Endothelial cell of umbilical vein (primary cell): ENCODE measurements at regions not wholly inside any gene's neighbourhood (a gene's known extent, or its start where the extent isn't known, plus 50 kb on each side); places are given as distances from the start of the nearest gene placed in this dataset.

ENCODE experiments used
- BruUV-seq: library from RNA; stranded (reverse); fragments of 400-500 nt; replicated peaks from 2 replicates; lab custom pipeline; 2021; lab: Mats Ljungman, UMichigan
- CTCF ChIA-PET: fragments of 300-600, 350-600 bp; sonication (Branson Sonifier 250); formaldehyde crosslinking; loops from one replicate; lab custom pipeline; 2021; ENCODE audit warnings: antibody characterized with exemption, inconsistent platforms; lab: Charles Lee
- POLR2A ChIA-PET: fragments of 300-600, 350-600 bp; sonication (Branson Sonifier 250); formaldehyde crosslinking; loops from one replicate; lab custom pipeline; 2021; ENCODE audit warnings: antibody characterized with exemption, inconsistent platforms; lab: Charles Lee
- DNase-seq: peaks from one replicate; pipeline ENCODE4 v3.0.0-alpha.2; 2011; ENCODE audit warnings: low read depth, low spot score
- FAIRE-seq: peaks from 2 replicates; lab custom pipeline; 2011; peaks lifted over from hg19 to GRCh38; lab: Jason Lieb, UNC
- H2AFZ ChIP-seq: 2 replicates; pipeline ENCODE4 v1.6.0; 2012; ENCODE audit warnings: low read depth, low read length, control low read depth, inconsistent platforms
- H3K27ac ChIP-seq: 2 replicates; pipeline ENCODE4 v1.5.1; 2011; ENCODE audit warnings: low read depth, mild to moderate bottlenecking, control low read depth, low read length, moderate library complexity; ENCODE audit not compliant: insufficient read depth
- H3K27me3 ChIP-seq, 2 experiments: 2 replicates each; pipeline versions ENCODE4 v1.6.0 to v1.6.1; 2011; ENCODE audit warnings: low read length in 2 of 2, mixed read lengths in 1 of 2; ENCODE audit not compliant: control insufficient read depth in 2 of 2, insufficient read depth in 2 of 2
- H3K36me3 ChIP-seq, 2 experiments: 2 replicates in 1 of 2; 3 replicates in 1 of 2; pipeline ENCODE4 v1.5.1; 2011; ENCODE audit warnings: low read length in 2 of 2, mild to moderate bottlenecking in 1 of 2, moderate library complexity in 1 of 2; ENCODE audit not compliant: control insufficient read depth in 2 of 2, insufficient read depth in 2 of 2; ENCODE audit errors: extremely low read depth in 1 of 2
- H3K4me1 ChIP-seq: 3 replicates; pipeline ENCODE4 v1.5.1; 2011; ENCODE audit warnings: mild to moderate bottlenecking, low read length; ENCODE audit not compliant: control insufficient read depth, insufficient read depth; ENCODE audit errors: extremely low read depth
- H3K4me2 ChIP-seq: 2 replicates; pipeline ENCODE4 v1.6.1; 2011; ENCODE audit warnings: low read length, control low read depth, mixed read lengths; ENCODE audit not compliant: insufficient read depth
- H3K4me3 ChIP-seq, 3 experiments: fragments of 200-600 bp in 1 of 3; sonication (generic), shearing (Covaris generic) in 1 of 3; replicated peaks in 1 of 3; 2 replicates each; pipeline ENCODE4 v1.5.1; 2011 to 2016; ENCODE audit warnings: control low read depth in 3 of 3, low read length in 3 of 3, mild to moderate bottlenecking in 2 of 3, inconsistent platforms in 1 of 3, low read depth in 1 of 3, moderate library complexity in 1 of 3; ENCODE audit not compliant: insufficient read depth in 1 of 3
- H3K79me2 ChIP-seq: 2 replicates; pipeline ENCODE4 v1.6.0; 2012; ENCODE audit warnings: low read length, inconsistent platforms; ENCODE audit not compliant: control insufficient read depth, insufficient read depth
- H3K9ac ChIP-seq: replicated peaks from 2 replicates; pipeline ENCODE3; 2011; ENCODE audit warnings: low read length, control low read depth; ENCODE audit not compliant: insufficient read depth; ENCODE audit errors: extremely low read depth
- H3K9me1 ChIP-seq: replicated peaks from 3 replicates; pipeline ENCODE4 v1.6.0; 2011; ENCODE audit warnings: mild to moderate bottlenecking, low read length; ENCODE audit not compliant: control insufficient read depth, insufficient read depth; ENCODE audit errors: extremely low read depth
- H3K9me3 ChIP-seq: replicated peaks from 2 replicates; pipeline ENCODE4 v1.5.1; 2012; ENCODE audit warnings: low read length, inconsistent platforms; ENCODE audit not compliant: control insufficient read depth, insufficient read depth
- H4K20me1 ChIP-seq: replicated peaks from 2 replicates; pipeline ENCODE3; 2011; ENCODE audit warnings: mild to moderate bottlenecking, low read length; ENCODE audit not compliant: control insufficient read depth, insufficient read depth; ENCODE audit errors: extremely low read depth
- EZH2 ChIP-seq: IDR thresholded peaks from 2 replicates; pipeline ENCODE4 v1.6.1; 2012; ENCODE audit warnings: borderline replicate concordance, low read depth, mild to moderate bottlenecking, moderate library complexity, low read length, inconsistent platforms; ENCODE audit not compliant: severe bottlenecking
- FOS ChIP-seq: IDR thresholded peaks from 2 replicates; pipeline ENCODE4 v1.6.1; 2011; ENCODE audit warnings: mild to moderate bottlenecking, low read length, moderate library complexity, borderline replicate concordance; ENCODE audit not compliant: insufficient read depth
- GATA2 ChIP-seq: IDR thresholded peaks from 2 replicates; pipeline ENCODE4 v1.7.0; 2011; ENCODE audit warnings: low read depth, mild to moderate bottlenecking, moderate library complexity, mixed read lengths, low read length; ENCODE audit not compliant: insufficient read length, insufficient read depth
- JUN ChIP-seq: IDR thresholded peaks from 2 replicates; pipeline ENCODE4 v1.6.1; 2011; ENCODE audit warnings: borderline replicate concordance, low read depth; ENCODE audit not compliant: insufficient read length, insufficient read depth
- MYC ChIP-seq: IDR thresholded peaks from one replicate; pipeline ENCODE4 v1.6.1; 2011; ENCODE audit warnings: mild to moderate bottlenecking, low read depth, low read length
- POLR2A ChIP-seq: IDR thresholded peaks from 2 replicates; pipeline ENCODE4 v1.6.1; 2012; ENCODE audit warnings: low read depth, mild to moderate bottlenecking, control low read depth, low read length
- POLR2AphosphoS5 ChIP-seq: IDR thresholded peaks from 2 replicates; pipeline ENCODE4 v1.6.1; 2012; ENCODE audit warnings: low read depth, mild to moderate bottlenecking, control low read depth, low read length, moderate library complexity; ENCODE audit not compliant: insufficient read depth
- dilution Hi-C: fragments of 300-500 bp; cut with MboI; formaldehyde crosslinking; loops from one replicate; pipeline ENCODE4 v1.15.0; 2019; ENCODE audit warnings: low sequenced_read_pairs; ENCODE audit not compliant: extremely low pct_ligation_motif_present
- intact Hi-C: fragments of 100-400 bp; cut with micrococcal nuclease; formaldehyde crosslinking; loops from one replicate; pipeline ENCODE4 v1.10.0; 2022
- TF ChIP-seq, protein P1 (sequence below), 2 donors: IDR thresholded peaks; 1 replicate in 1 of 2; 2 replicates in 1 of 2; pipeline ENCODE4 v1.5.1; 2011; ENCODE audit warnings: low read length in 2 of 2, mild to moderate bottlenecking in 2 of 2, moderate library complexity in 2 of 2, control low read depth in 1 of 2, inconsistent platforms in 1 of 2, low read depth in 1 of 2; ENCODE audit not compliant: insufficient read depth in 1 of 2; ENCODE audit errors: extremely low read depth in 1 of 2
- TF ChIP-seq, protein P2 (sequence below): IDR thresholded peaks from 2 replicates; pipeline ENCODE4 v1.6.1; 2011; ENCODE audit not compliant: insufficient read depth, insufficient read length

DNA sequence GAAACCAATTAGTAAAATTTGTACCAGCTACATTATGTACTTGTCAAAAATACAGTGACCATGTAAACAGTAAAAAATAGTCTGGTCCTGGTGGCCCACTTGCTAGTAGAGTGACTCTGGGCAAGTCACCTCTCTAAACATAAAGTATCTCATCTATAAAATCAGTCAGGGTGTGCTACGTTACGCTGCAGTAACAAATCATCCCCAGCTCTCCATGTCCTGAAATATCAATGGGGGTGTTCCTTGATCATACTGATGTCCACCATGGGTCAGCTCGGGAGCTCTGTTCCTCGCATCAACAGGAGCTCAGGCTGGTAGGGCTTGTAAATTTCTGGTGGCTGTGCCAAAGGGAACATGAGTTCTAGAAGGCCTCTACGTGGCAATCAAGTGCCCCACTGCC, 268.6 kb downstream of the RAB28 start:
- Histone ChIP-seq H3K27me3 (no peaks in the 10 kb centered on the region), H3K9ac (no peak overlapping the region), H3K36me3 (no peaks in the 10 kb centered on the region), H3K79me2 (no peaks in the 10 kb centered on the region), H4K20me1 (no peaks in the 10 kb centered on the region), H3K4me1 (no peaks in the 10 kb centered on the region), H3K27ac (no peak overlapping the region), H3K9me1 (no peaks in the 10 kb centered on the region), H2AFZ (no peak overlapping the region), H3K4me2 (no peak overlapping the region), H3K9me3 (no peaks in the 10 kb centered on the region), H3K4me3 (no peak overlapping the region)
- CTCF ChIA-PET, result no interaction called here
- no peak for DNase-seq
- no peak for FAIRE-seq
- TF ChIP-seq EZH2 (no peak), FOS (no peak), MYC (no peak), GATA2 (no peak), POLR2AphosphoS5 (no peak), JUN (no peak), POLR2A (no peak)
- TF ChIP-seq, protein P1, sequence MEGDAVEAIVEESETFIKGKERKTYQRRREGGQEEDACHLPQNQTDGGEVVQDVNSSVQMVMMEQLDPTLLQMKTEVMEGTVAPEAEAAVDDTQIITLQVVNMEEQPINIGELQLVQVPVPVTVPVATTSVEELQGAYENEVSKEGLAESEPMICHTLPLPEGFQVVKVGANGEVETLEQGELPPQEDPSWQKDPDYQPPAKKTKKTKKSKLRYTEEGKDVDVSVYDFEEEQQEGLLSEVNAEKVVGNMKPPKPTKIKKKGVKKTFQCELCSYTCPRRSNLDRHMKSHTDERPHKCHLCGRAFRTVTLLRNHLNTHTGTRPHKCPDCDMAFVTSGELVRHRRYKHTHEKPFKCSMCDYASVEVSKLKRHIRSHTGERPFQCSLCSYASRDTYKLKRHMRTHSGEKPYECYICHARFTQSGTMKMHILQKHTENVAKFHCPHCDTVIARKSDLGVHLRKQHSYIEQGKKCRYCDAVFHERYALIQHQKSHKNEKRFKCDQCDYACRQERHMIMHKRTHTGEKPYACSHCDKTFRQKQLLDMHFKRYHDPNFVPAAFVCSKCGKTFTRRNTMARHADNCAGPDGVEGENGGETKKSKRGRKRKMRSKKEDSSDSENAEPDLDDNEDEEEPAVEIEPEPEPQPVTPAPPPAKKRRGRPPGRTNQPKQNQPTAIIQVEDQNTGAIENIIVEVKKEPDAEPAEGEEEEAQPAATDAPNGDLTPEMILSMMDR (IDR thresholded peaks at IDR 0.05; ENCODE audit: extremely low read depth in 1 of 2, insufficient read depth in 1 of 2, low read depth in 1 of 2, low read length in 2 of 2), result no peak
- TF ChIP-seq, protein P2, sequence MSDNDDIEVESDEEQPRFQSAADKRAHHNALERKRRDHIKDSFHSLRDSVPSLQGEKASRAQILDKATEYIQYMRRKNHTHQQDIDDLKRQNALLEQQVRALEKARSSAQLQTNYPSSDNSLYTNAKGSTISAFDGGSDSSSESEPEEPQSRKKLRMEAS, result no peak
- dilution Hi-C loops (no loop called here), intact Hi-C loops (no loop called here)
- POLR2A ChIA-PET, result no interaction called here
- BruUV-seq, result no TSS peak
